Lower leg skin (tissue), 4 donors: ENCODE measurements at regions not wholly inside any gene's neighbourhood (a gene's known extent, or its start where the extent isn't known, plus 50 kb on each side); places are given as distances from the start of the nearest gene placed in this dataset.

ENCODE experiments used
- DNase-seq, 2 donors: peaks; one replicate each; pipeline ENCODE4 v3.0.0-alpha.2; 2019; ENCODE audit warnings: low spot score in 2 of 2
- H3K4me3 ChIP-seq: fragments of 200-600 bp; sonication (generic); 2 replicates; pipeline ENCODE4 v1.5.1; 2017; ENCODE audit warnings: mild to moderate bottlenecking, low read depth; ENCODE audit not compliant: poor library complexity, severe bottlenecking
- CTCF ChIP-seq, 3 donors: fragments of 450-650 bp; IDR thresholded peaks; one replicate each; pipeline ENCODE4 v1.5.1; 2016; ENCODE audit warnings: antibody characterized with exemption in 3 of 3, mild to moderate bottlenecking in 3 of 3, moderate library complexity in 2 of 3
- POLR2A ChIP-seq, 2 donors: fragments of 450-650 bp; IDR thresholded peaks; one replicate each; pipeline ENCODE4 v1.6.1; 2016 to 2017; ENCODE audit warnings: antibody characterized with exemption in 2 of 2, mild to moderate bottlenecking in 1 of 2, moderate library complexity in 1 of 2
- WGBS, 2 donors: methylation state at CpG; one replicate each; pipeline ENCODE4 v1.1.5; 2018; 5-methylcytosine and 5-hydroxymethylcytosine counted together
- intact Hi-C: fragments of 100-400 bp; cut with DNase I; formaldehyde crosslinking; loops from one replicate; pipeline ENCODE4 v1.15.0; 2023; ENCODE audit warnings: low total_unique reads

- 49 to 56% methylated on average over 3 of the region's 3 CpGs for WGBS, 2 donors
- no peak for DNase-seq
- H3K4me3 ChIP-seq, result no peak overlapping the region
- intact Hi-C loops, result no loop called here
- TF ChIP-seq POLR2A (IDR thresholded peaks at IDR 0.05) (no peak), CTCF (IDR thresholded peaks at IDR 0.05) (no peak)
These were observed 594.3 kb upstream of the ADGRB3 start for GRCh38 chr6:68040780-68041179.

- intact Hi-C loops, result no loop called here
These were observed 594.7 kb upstream of the ADGRB3 start for GRCh38 chr6:68040312-68040778.

GRCh38 chr6:68039641-68040311 is 595.3 kb upstream of the ADGRB3 start:
- no peak overlapping the region for H3K4me3 ChIP-seq
- no peak for DNase-seq
- no peak for TF ChIP-seq POLR2A (IDR thresholded peaks at IDR 0.05)
- no peak for TF ChIP-seq CTCF (IDR thresholded peaks at IDR 0.05)
- intact Hi-C loops, result no loop called here
- 19 to 20% methylated on average over 5 of the region's 5 CpGs for WGBS, 2 donors

More at GRCh38 chr6:68040312-68040778, 594.7 kb upstream of the ADGRB3 start:
- WGBS, 2 donors, result 33 to 41% methylated on average over 13 of the region's 13 CpGs
- no peak overlapping the region for H3K4me3 ChIP-seq
- DNase-seq, result no peak
- TF ChIP-seq POLR2A (IDR thresholded peaks at IDR 0.05) (no peak), CTCF (IDR thresholded peaks at IDR 0.05) (no peak)

GRCh38 chr6:68038815-68039408 is 596.2 kb upstream of the ADGRB3 start:
- no peak overlapping the region for H3K4me3 ChIP-seq
- DNase-seq, result no peak
- 74% methylated on average over 4 of the region's 4 CpGs for WGBS, 2 donors
- intact Hi-C loops, result no loop called here
- TF ChIP-seq CTCF (IDR thresholded peaks at IDR 0.05) (no peak), POLR2A (IDR thresholded peaks at IDR 0.05) (no peak)

GRCh38 chr6:68032217-68032616 is 602.9 kb upstream of the ADGRB3 start:
- intact Hi-C loops, result no loop called here
- no peak overlapping the region for H3K4me3 ChIP-seq
- 64 to 66% methylated on average over 4 of the region's 4 CpGs for WGBS, 2 donors
- DNase-seq, result no peak
- TF ChIP-seq CTCF (IDR thresholded peaks at IDR 0.05) (no peak), POLR2A (IDR thresholded peaks at IDR 0.05) (no peak)
